MCF 10A (cell line): ENCODE measurements at regions not wholly inside any gene's neighbourhood (a gene's known extent, or its start where the extent isn't known, plus 50 kb on each side); places are given as distances from the start of the nearest gene placed in this dataset.

Source experiments
- BruUV-seq: library from RNA; stranded (reverse); fragments of 400-500 nt; replicated peaks from 2 replicates; lab custom pipeline; 2021; lab: Mats Ljungman, UMichigan
- CTCF ChIA-PET: fragments of 300-600 bp; sonication (Branson Sonifier 250); formaldehyde crosslinking; extraction: SDS; loops from one replicate; lab custom pipeline; 2021; ENCODE audit warnings: antibody characterized with exemption, inconsistent platforms; lab: Yijun Ruan, JAX
- POLR2A ChIA-PET: fragments of 300-600, 350-650 bp; sonication (Branson Sonifier 250); formaldehyde crosslinking; extraction: SDS; loops from one replicate; lab custom pipeline; 2020; ENCODE audit warnings: antibody characterized with exemption, inconsistent platforms; lab: Yijun Ruan, JAX
- DNase-seq: peaks from one replicate; pipeline ENCODE4 v3.0.0-alpha.2; 2018; ENCODE audit not compliant: unreplicated experiment
- H3K27ac Mint-ChIP-seq: one replicate; pipeline ENCODE4 v1.8.0; 2022; ENCODE audit warnings: mild to moderate bottlenecking, low read depth, mixed read lengths; ENCODE audit not compliant: unreplicated experiment
- H3K27me3 Mint-ChIP-seq: one replicate; pipeline ENCODE4 v1.8.0; 2022; ENCODE audit warnings: mixed read lengths; ENCODE audit not compliant: insufficient read depth, unreplicated experiment
- H3K36me3 Mint-ChIP-seq: one replicate; pipeline ENCODE4 v1.8.0; 2022; ENCODE audit warnings: mild to moderate bottlenecking, moderate library complexity, mixed read lengths; ENCODE audit not compliant: insufficient read depth, unreplicated experiment
- H3K4me1 Mint-ChIP-seq: one replicate; pipeline ENCODE4 v1.8.0; 2022; ENCODE audit warnings: mixed read lengths; ENCODE audit not compliant: insufficient read depth, unreplicated experiment
- H3K4me3 Mint-ChIP-seq: one replicate; pipeline ENCODE4 v1.8.0; 2022; ENCODE audit warnings: mild to moderate bottlenecking, moderate library complexity, mixed read lengths; ENCODE audit not compliant: unreplicated experiment
- H3K9me3 Mint-ChIP-seq: one replicate; pipeline ENCODE4 v1.8.0; 2022; ENCODE audit warnings: mixed read lengths; ENCODE audit not compliant: unreplicated experiment
- CTCF ChIP-seq: fragments of 200-600 bp; IDR thresholded peaks from one replicate; pipeline ENCODE4 v1.8.0; 2022; ENCODE audit warnings: antibody characterized with exemption, mild to moderate bottlenecking; ENCODE audit not compliant: unreplicated experiment
- intact Hi-C: fragments of 100-400 bp; cut with micrococcal nuclease; formaldehyde crosslinking; loops from 2 replicates; pipeline ENCODE4 v1.14.1; 2022

GRCh38 chr5:51606921-51607320, 223.7 kb downstream of the ISL1 start:
- no peak overlapping the region for H3K27ac Mint-ChIP-seq
- no peaks in the 10 kb centered on the region for H3K36me3 Mint-ChIP-seq
- intact Hi-C loops: loop anchor here (2.0 kb wide), 1 partner anchor 234 kb away; no protein-coding TSS in a partner anchor
- peaks cover 37% of the 10 kb centered on the region for H3K27me3 Mint-ChIP-seq
- no peak overlapping the region for H3K4me3 Mint-ChIP-seq
- POLR2A ChIA-PET: no interaction called here
- TF ChIP-seq CTCF: no peak
- H3K4me1 Mint-ChIP-seq: no peaks in the 10 kb centered on the region
- H3K9me3 Mint-ChIP-seq: no peaks in the 10 kb centered on the region
- no TSS peak for BruUV-seq
- DNase-seq: no peak
- CTCF ChIA-PET: no interaction called here

DNA sequence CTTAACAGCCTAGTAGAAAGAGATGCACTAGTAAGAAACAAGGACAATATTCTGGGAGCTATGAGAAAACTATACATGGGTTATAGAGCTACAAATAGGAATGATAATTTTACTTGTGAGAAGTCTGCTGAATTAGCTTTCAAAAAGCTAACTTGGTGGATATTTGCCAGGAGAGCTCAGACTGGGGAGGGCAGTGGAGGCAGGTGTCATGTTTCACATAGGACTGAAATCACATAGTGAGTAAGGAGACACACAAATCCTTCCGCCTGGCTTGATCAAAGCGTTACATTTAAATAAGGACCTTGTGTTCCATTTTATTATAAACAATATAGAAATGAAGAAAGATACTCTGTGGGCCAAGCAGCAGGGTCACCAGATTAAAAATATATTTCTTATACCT, 235.0 kb downstream of the ISL1 start:
- TF ChIP-seq CTCF: no peak
- H3K9me3 Mint-ChIP-seq: no peaks in the 10 kb centered on the region
- ChIA-PET POLR2A (no interaction called here), CTCF (interaction anchor here (0.8 kb wide), 1 partner anchor 52 kb away, joined by 3 read pairs; no protein-coding TSS in a partner anchor)
- no TSS peak for BruUV-seq
- intact Hi-C loops: no loop called here
- no peak overlapping the region for H3K4me3 Mint-ChIP-seq
- no peaks in the 10 kb centered on the region for H3K27me3 Mint-ChIP-seq
- H3K27ac Mint-ChIP-seq: no peak overlapping the region
- H3K36me3 Mint-ChIP-seq: no peaks in the 10 kb centered on the region
- no peaks in the 10 kb centered on the region for H3K4me1 Mint-ChIP-seq
- no peak for DNase-seq

DNA sequence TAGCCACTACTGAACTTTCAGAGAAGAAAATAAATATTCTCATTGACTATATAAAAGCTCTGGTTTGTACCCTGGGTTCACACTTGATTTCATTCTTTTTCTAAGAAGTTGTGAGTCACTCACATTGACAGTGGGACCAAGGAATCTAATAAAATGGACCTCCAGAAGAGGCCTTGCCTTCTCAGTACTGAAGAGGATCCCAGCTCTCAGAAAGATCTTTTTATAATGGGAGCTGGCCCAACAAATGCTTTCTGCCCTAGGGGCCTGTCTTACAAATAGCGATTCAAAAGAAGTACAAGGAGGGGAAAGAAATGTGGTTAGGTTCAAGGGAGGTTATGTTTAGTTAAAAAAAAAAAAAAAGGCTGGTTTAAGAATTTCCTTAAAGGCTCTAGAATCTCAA, 237.9 kb downstream of the ISL1 start:
- CTCF ChIA-PET: no interaction called here
- Mint-ChIP-seq H3K27me3 (no peaks in the 10 kb centered on the region), H3K36me3 (no peaks in the 10 kb centered on the region), H3K4me1 (no peaks in the 10 kb centered on the region), H3K4me3 (no peak overlapping the region), H3K27ac (no peak overlapping the region), H3K9me3 (no peaks in the 10 kb centered on the region)
- POLR2A ChIA-PET: no interaction called here
- intact Hi-C loops: no loop called here
- BruUV-seq: no TSS peak
- DNase-seq: no peak
- no peak for TF ChIP-seq CTCF

GRCh38 chr5:51622161-51622790, 239.0 kb downstream of the ISL1 start:
- no peaks in the 10 kb centered on the region for H3K36me3 Mint-ChIP-seq
- H3K27ac Mint-ChIP-seq: no peak overlapping the region
- CTCF ChIA-PET: interaction anchor here (0.7 kb wide), 1 partner anchor 299 kb away, joined by 3 read pairs; no protein-coding TSS in a partner anchor
- POLR2A ChIA-PET: no interaction called here
- no peaks in the 10 kb centered on the region for H3K27me3 Mint-ChIP-seq
- H3K4me1 Mint-ChIP-seq: no peaks in the 10 kb centered on the region
- no TSS peak for BruUV-seq
- H3K4me3 Mint-ChIP-seq: no peak overlapping the region
- TF ChIP-seq CTCF: no peak
- intact Hi-C loops: no loop called here
- no peaks in the 10 kb centered on the region for H3K9me3 Mint-ChIP-seq
- DNase-seq: no peak
